Smooth muscle cell (in vitro differentiated cells): ENCODE measurements at regions not wholly inside any gene's neighbourhood (a gene's known extent, or its start where the extent isn't known, plus 50 kb on each side); places are given as distances from the start of the nearest gene placed in this dataset.
"Not testable (repeated sequence)": the region's sequence is repeated elsewhere in the genome, so short reads cannot be mapped to it uniquely, and the experiment has no call there.

Source experiments
- DNase-seq: peaks from one replicate; lab custom pipeline; 2025; ENCODE audit not compliant: unreplicated experiment; lab: John Stamatoyannopoulos, UW
- H2AFZ ChIP-seq: fragments of 200-600 bp; sonication (generic); 2 replicates; pipeline ENCODE4 v1.6.0; 2016; ENCODE audit warnings: antibody characterized with exemption, low read depth, mild to moderate bottlenecking
- H3F3A ChIP-seq: fragments of 200-600 bp; sonication (generic); 2 replicates; pipeline ENCODE4 v1.6.0; 2017; ENCODE audit warnings: antibody characterized with exemption, low read depth
- H3K27ac ChIP-seq: fragments of 200-600 bp; sonication (generic); 2 replicates; pipeline ENCODE4 v1.5.1; 2016; ENCODE audit warnings: low read depth, mild to moderate bottlenecking
- H3K27me3 ChIP-seq: fragments of 200-600 bp; sonication (generic); 2 replicates; pipeline ENCODE4 v1.6.1; 2016; ENCODE audit warnings: low read depth, mild to moderate bottlenecking
- H3K36me3 ChIP-seq: fragments of 200-600 bp; sonication (generic); 2 replicates; pipeline ENCODE4 v1.5.1; 2016; ENCODE audit warnings: low read depth
- H3K4me1 ChIP-seq: fragments of 200-600 bp; sonication (generic); 2 replicates; pipeline ENCODE4 v1.5.1; 2016; ENCODE audit warnings: low read depth
- H3K4me2 ChIP-seq: fragments of 200-600 bp; sonication (generic); 2 replicates; pipeline ENCODE4 v1.6.0; 2016; ENCODE audit warnings: mild to moderate bottlenecking
- H3K4me3 ChIP-seq: fragments of 200-600 bp; sonication (generic); 2 replicates; pipeline ENCODE4 v1.5.1; 2016; ENCODE audit warnings: mild to moderate bottlenecking
- H3K79me2 ChIP-seq: fragments of 200-600 bp; sonication (generic); 2 replicates; pipeline ENCODE4 v1.6.0; 2016; ENCODE audit warnings: low read depth, mild to moderate bottlenecking
- H3K9ac ChIP-seq: fragments of 200-600 bp; sonication (generic); 2 replicates; pipeline ENCODE4 v1.6.0; 2016; ENCODE audit warnings: low read depth
- H3K9me3 ChIP-seq: fragments of 200-600 bp; sonication (generic); replicated peaks from 2 replicates; pipeline ENCODE4 v1.5.1; 2016; ENCODE audit warnings: low read depth
- H4K20me1 ChIP-seq: fragments of 200-600 bp; sonication (generic); 2 replicates; pipeline ENCODE4 v1.6.0; 2016; ENCODE audit warnings: low read depth
- CTCF ChIP-seq: fragments of 200-600 bp; sonication (generic); IDR thresholded peaks from 2 replicates; pipeline ENCODE4 v1.5.1; 2017; ENCODE audit warnings: borderline replicate concordance, mild to moderate bottlenecking, antibody characterized with exemption; ENCODE audit not compliant: insufficient read depth, poor library complexity, severe bottlenecking
- WGBS: methylation state at CpG from one replicate; pipeline ENCODE4 v1.1.7; 2016; ENCODE audit warnings: low lambda C conversion rate; 5-methylcytosine and 5-hydroxymethylcytosine counted together

- Histone ChIP-seq H3K27ac (no peak overlapping the region), H3K4me1 (no peaks in the 10 kb centered on the region), H3K9me3 (no peaks in the 10 kb centered on the region), H3K9ac (no peak overlapping the region), H4K20me1 (no peaks in the 10 kb centered on the region), H3K4me3 (no peak overlapping the region), H3K4me2 (no peak overlapping the region), H3K36me3 (no peaks in the 10 kb centered on the region), H3F3A (no peaks in the 10 kb centered on the region), H3K27me3 (no peaks in the 10 kb centered on the region), H3K79me2 (no peaks in the 10 kb centered on the region), H2AFZ (no peak overlapping the region)
- WGBS: 92% methylated on average over 29 of the region's 29 CpGs
- DNase-seq: no peak
- no peak for TF ChIP-seq CTCF
These were observed 257.9 kb downstream of the THBS2 start for GRCh38 chr6:168995526-168996355.

GRCh38 chr6:168994956-168995355 is 258.7 kb downstream of the THBS2 start:
- H3F3A ChIP-seq: no peaks in the 10 kb centered on the region
- no peaks in the 10 kb centered on the region for H3K27me3 ChIP-seq
- no peak overlapping the region for H3K9ac ChIP-seq
- no peaks in the 10 kb centered on the region for H3K4me1 ChIP-seq
- no peak for TF ChIP-seq CTCF
- WGBS: 89% methylated on average over 5 of the region's 5 CpGs
- H3K27ac ChIP-seq: no peak overlapping the region
- H3K79me2 ChIP-seq: no peaks in the 10 kb centered on the region
- H3K9me3 ChIP-seq: no peaks in the 10 kb centered on the region
- no peak for DNase-seq
- H3K4me2 ChIP-seq: no peak overlapping the region
- no peak overlapping the region for H3K4me3 ChIP-seq
- no peaks in the 10 kb centered on the region for H3K36me3 ChIP-seq
- no peak overlapping the region for H2AFZ ChIP-seq
- H4K20me1 ChIP-seq: no peaks in the 10 kb centered on the region

GRCh38 chr6:168992446-168993144 is 261.1 kb downstream of the THBS2 start:
- Histone ChIP-seq H4K20me1 (no peaks in the 10 kb centered on the region), H3K9me3 (no peaks in the 10 kb centered on the region), H3K4me3 (no peak overlapping the region), H2AFZ (no peak overlapping the region), H3K27me3 (no peaks in the 10 kb centered on the region), H3K9ac (no peak overlapping the region), H3K4me1 (no peaks in the 10 kb centered on the region), H3K36me3 (no peaks in the 10 kb centered on the region), H3K4me2 (no peak overlapping the region), H3F3A (no peaks in the 10 kb centered on the region), H3K27ac (no peak overlapping the region), H3K79me2 (no peaks in the 10 kb centered on the region)
- WGBS: 90% methylated on average over 11 of the region's 11 CpGs
- TF ChIP-seq CTCF: no peak
- no peak for DNase-seq

GRCh38 chr6:168991695-168992094 is 262.0 kb downstream of the THBS2 start:
- not testable (repeated sequence) for H3K79me2 ChIP-seq, H3K27me3 ChIP-seq, DNase-seq, H3K4me3 ChIP-seq, H3K27ac ChIP-seq, H2AFZ ChIP-seq, H4K20me1 ChIP-seq, H3K9me3 ChIP-seq, H3F3A ChIP-seq, H3K9ac ChIP-seq, H3K4me2 ChIP-seq, H3K36me3 ChIP-seq, H3K4me1 ChIP-seq
- WGBS: 93% methylated on average over 16 of the region's 17 CpGs
